ENCODE measurements at regions not wholly inside any gene's neighbourhood (a gene's known extent, or its start where the extent isn't known, plus 50 kb on each side); places are given as distances from the start of the nearest gene placed in this dataset.
"Not testable (repeated sequence)": the region's sequence is repeated elsewhere in the genome, so short reads cannot be mapped to it uniquely, and the experiment has no call there.

GRCh38 chr5:3451961-3452360 lies 143.7 kb upstream of the IRX1 start:
- Histone ChIP-seq H3K4me3 (no peak overlapping the region), H3K9me3 (no peaks in the 10 kb centered on the region), H3K27me3 (no peaks in the 10 kb centered on the region), H3K27ac (no peak overlapping the region), H3K36me3 (replicated peaks in 1 of 2; ENCODE audit: insufficient read depth in 1 of 2, low read depth in 2 of 2) (no peaks in the 10 kb centered on the region), H3K4me1 (no peaks in the 10 kb centered on the region)
- WGBS, 2 donors = 79 to 82% methylated on average over 10 of the region's 10 CpGs
- no peak for DNase-seq
- ATAC-seq = no peak
- no peak for TF ChIP-seq CTCF (IDR thresholded peaks at IDR 0.05)
- TF ChIP-seq POLR2A (IDR thresholded peaks at IDR 0.05) = no peak
- intact Hi-C loops (cut with DNase I) = no loop called here

GRCh38 chr5:3449481-3449880 lies 146.2 kb upstream of the IRX1 start:
- ATAC-seq (no peak), DNase-seq (no peak)
- no peaks in the 10 kb centered on the region for H3K9me3 ChIP-seq
- 79 to 90% methylated on average over 4 of the region's 4 CpGs for WGBS, 2 donors
- no peak overlapping the region for H3K27ac ChIP-seq
- no peaks in the 10 kb centered on the region for H3K27me3 ChIP-seq
- no peak overlapping the region for H3K4me3 ChIP-seq
- no peak for TF ChIP-seq CTCF (IDR thresholded peaks at IDR 0.05)
- no peak for TF ChIP-seq POLR2A (IDR thresholded peaks at IDR 0.05)
- H3K36me3 ChIP-seq (replicated peaks in 1 of 2; ENCODE audit: insufficient read depth in 1 of 2, low read depth in 2 of 2) = no peaks in the 10 kb centered on the region
- intact Hi-C loops (cut with DNase I) = no loop called here
- no peaks in the 10 kb centered on the region for H3K4me1 ChIP-seq

- H3K4me3 ChIP-seq = no peak overlapping the region
- no peaks in the 10 kb centered on the region for H3K27me3 ChIP-seq
- no peaks in the 10 kb centered on the region for H3K36me3 ChIP-seq (replicated peaks in 1 of 2; ENCODE audit: insufficient read depth in 1 of 2, low read depth in 2 of 2)
- no peak for TF ChIP-seq CTCF (IDR thresholded peaks at IDR 0.05)
- TF ChIP-seq POLR2A (IDR thresholded peaks at IDR 0.05) = no peak
- 57 to 60% methylated on average over 3 of the region's 3 CpGs for WGBS, 2 donors
- DNase-seq (no peak), ATAC-seq (no peak)
- no peak overlapping the region for H3K27ac ChIP-seq
- intact Hi-C loops (cut with DNase I) = no loop called here
- no peaks in the 10 kb centered on the region for H3K9me3 ChIP-seq
- H3K4me1 ChIP-seq = no peaks in the 10 kb centered on the region
Observed at GRCh38 chr5:3446410-3446809, 149.2 kb upstream of the IRX1 start.

GRCh38 chr5:3445517-3445916 lies 150.1 kb upstream of the IRX1 start:
- H3K9me3 ChIP-seq; H3K4me1 ChIP-seq; H3K4me3 ChIP-seq; H3K36me3 ChIP-seq (replicated peaks in 1 of 2; ENCODE audit: insufficient read depth in 1 of 2, low read depth in 2 of 2); H3K27me3 ChIP-seq; DNase-seq; intact Hi-C loops (cut with DNase I); ATAC-seq; H3K27ac ChIP-seq: not testable (repeated sequence)

- Histone ChIP-seq H3K9me3 (no peaks in the 10 kb centered on the region), H3K27me3 (no peaks in the 10 kb centered on the region), H3K27ac (no peak overlapping the region), H3K4me1 (no peaks in the 10 kb centered on the region), H3K36me3 (replicated peaks in 1 of 2; ENCODE audit: insufficient read depth in 1 of 2, low read depth in 2 of 2) (no peaks in the 10 kb centered on the region), H3K4me3 (no peak overlapping the region)
- intact Hi-C loops (cut with DNase I) = no loop called here
- TF ChIP-seq CTCF (IDR thresholded peaks at IDR 0.05) = no peak
- TF ChIP-seq POLR2A (IDR thresholded peaks at IDR 0.05) = no peak
- no peak for DNase-seq
- no peak for ATAC-seq
- WGBS, 2 donors = 50 to 61% methylated on average over 4 of the region's 4 CpGs
Observed at GRCh38 chr5:3432135-3432534, 163.5 kb upstream of the IRX1 start.

Measured in body of pancreas (tissue), 4 donors.